HCT116 (cell line): ENCODE measurements at regions not wholly inside any gene's neighbourhood (a gene's known extent, or its start where the extent isn't known, plus 50 kb on each side); places are given as distances from the start of the nearest gene placed in this dataset.

Experiments used
- ATAC-seq: fragments of 200-7000 bp; cut with Tn5 transposase; 2 replicates; pipeline ENCODE4 v1.9.1; 2020; ENCODE audit warnings: mild to moderate bottlenecking, moderate library complexity
- BruUV-seq: library from RNA; stranded (reverse); fragments of 400-500 nt; replicated peaks from 2 replicates; lab custom pipeline; 2021; lab: Mats Ljungman, UMichigan
- CTCF ChIA-PET: fragments of 300-600 bp; sonication (Branson Sonifier 250); formaldehyde crosslinking; loops from one replicate; lab custom pipeline; 2021; ENCODE audit warnings: antibody characterized with exemption; lab: Charles Lee
- POLR2A ChIA-PET: fragments of 300-600, 350-600 bp; sonication (Branson Sonifier 250); formaldehyde crosslinking; loops from one replicate; lab custom pipeline; 2021; ENCODE audit warnings: antibody characterized with exemption; lab: Charles Lee
- RAD21 ChIA-PET, 2 experiments: fragments of 300-600 bp; sonication (Branson Sonifier 250); formaldehyde crosslinking; loops; one replicate each; lab custom pipeline; 2023; ENCODE audit warnings: low total read pairs in 2 of 2; ENCODE audit not compliant: uncharacterized antibody in 2 of 2, unreplicated experiment in 2 of 2, low non-redundant PET in 1 of 2; lab: Charles Lee
- DNase-seq: peaks from one replicate; pipeline ENCODE4 v3.0.0-alpha.2; 2010; ENCODE audit warnings: low read depth, low spot score
- H2AFZ ChIP-seq: fragments of 200-600 bp; shearing (Covaris generic), sonication (generic); 2 replicates; pipeline ENCODE4 v1.6.1; 2017; ENCODE audit warnings: low read depth, mixed run types, mixed read lengths, antibody characterized with exemption, low read length; ENCODE audit not compliant: poor library complexity, severe bottlenecking
- H3K27ac ChIP-seq: 2 replicates; pipeline ENCODE4 v1.5.1; 2012; ENCODE audit warnings: low read depth, low read length
- H3K27me3 ChIP-seq: fragments of 200-600 bp; sonication (generic); 2 replicates; pipeline ENCODE4 v1.6.1; 2016; ENCODE audit warnings: mixed run types, low read length, mixed read lengths; ENCODE audit not compliant: insufficient read depth
- H3K36me3 ChIP-seq, 2 experiments: fragments of 200-500 bp in 1 of 2; fragments of 200-600 bp in 1 of 2; sonication (Bioruptor generic) in 1 of 2; sonication (generic) in 1 of 2; 2 replicates each; pipeline versions ENCODE4 v1.5.1 to v1.6.1; 2014 to 2016; ENCODE audit warnings: low read length in 2 of 2, inconsistent platforms in 1 of 2, mixed read lengths in 1 of 2, mixed run types in 1 of 2; ENCODE audit not compliant: insufficient read depth in 2 of 2, control insufficient read depth in 1 of 2
- H3K4me1 ChIP-seq, 2 experiments: fragments of 200-600 bp in 1 of 2; sonication (generic) in 1 of 2; 2 replicates each; pipeline versions ENCODE4 v1.5.1 to v1.6.1; 2012 to 2017; ENCODE audit warnings: low read length in 2 of 2, inconsistent platforms in 1 of 2, mild to moderate bottlenecking in 1 of 2, mixed read lengths in 1 of 2, mixed run types in 1 of 2, moderate library complexity in 1 of 2; ENCODE audit not compliant: insufficient read depth in 2 of 2, control insufficient read depth in 1 of 2
- H3K4me2 ChIP-seq: fragments of 200-600 bp; sonication (generic); 2 replicates; pipeline ENCODE4 v1.6.1; 2017; ENCODE audit warnings: mixed run types, low read length, mixed read lengths
- H3K4me3 ChIP-seq, 2 experiments: fragments of 200-600 bp in 1 of 2; sonication (generic) in 1 of 2; replicated peaks in 1 of 2; 2 replicates each; pipeline ENCODE4 v1.5.1; 2011 to 2016; ENCODE audit warnings: low read length in 2 of 2, control low read depth in 1 of 2, low read depth in 1 of 2, mild to moderate bottlenecking in 1 of 2, mixed read lengths in 1 of 2, mixed run types in 1 of 2
- H3K79me2 ChIP-seq: fragments of 200-600 bp; sonication (generic); 2 replicates; pipeline ENCODE4 v1.6.1; 2017; ENCODE audit warnings: mild to moderate bottlenecking, mixed run types, low read length, moderate library complexity, mixed read lengths; ENCODE audit not compliant: insufficient read depth
- H3K9ac ChIP-seq: fragments of 200-600 bp; sonication (generic); 2 replicates; pipeline ENCODE4 v1.6.1; 2016; ENCODE audit warnings: low read length, mixed read lengths
- H3K9me2 ChIP-seq: fragments of 200-600 bp; sonication (generic), shearing (Covaris generic); 2 replicates; pipeline ENCODE4 v1.6.1; 2017; ENCODE audit warnings: mixed run types, mild to moderate bottlenecking, moderate library complexity; ENCODE audit not compliant: insufficient read depth
- H3K9me3 ChIP-seq, 2 experiments: fragments of 200-500 bp in 1 of 2; fragments of 200-600 bp in 1 of 2; sonication (Bioruptor generic) in 1 of 2; sonication (generic) in 1 of 2; 2 replicates each; pipeline ENCODE4 v1.6.1; 2014 to 2017; ENCODE audit warnings: low read length in 2 of 2, mixed read lengths in 2 of 2, inconsistent platforms in 1 of 2, low read depth in 1 of 2, mild to moderate bottlenecking in 1 of 2, mixed run types in 1 of 2, moderate library complexity in 1 of 2; ENCODE audit not compliant: control insufficient read depth in 1 of 2, insufficient read depth in 1 of 2
- H4K20me1 ChIP-seq: fragments of 200-600 bp; sonication (generic), shearing (Covaris generic); 2 replicates; pipeline ENCODE4 v1.6.1; 2017; ENCODE audit warnings: mixed run types, mild to moderate bottlenecking, moderate library complexity; ENCODE audit not compliant: insufficient read depth
- CEBPB ChIP-seq: IDR thresholded peaks from 2 replicates; pipeline ENCODE4 v1.6.1; 2012; ENCODE audit warnings: low read depth
- EGR1 ChIP-seq: IDR thresholded peaks from 2 replicates; pipeline ENCODE4 v1.6.1; 2012; ENCODE audit warnings: low read depth
- ELF1 ChIP-seq: IDR thresholded peaks from 2 replicates; pipeline ENCODE4 v1.6.1; 2012; ENCODE audit warnings: low read depth, borderline replicate concordance
- FOSL1 ChIP-seq: IDR thresholded peaks from 2 replicates; pipeline ENCODE4 v1.6.1; 2012; ENCODE audit warnings: low read depth
- JUND ChIP-seq: IDR thresholded peaks from 2 replicates; pipeline ENCODE4 v1.6.1; 2012
- POLR2A ChIP-seq: IDR thresholded peaks from 2 replicates; pipeline ENCODE4 v1.7.0; 2011; ENCODE audit warnings: borderline replicate concordance; ENCODE audit not compliant: insufficient read depth, insufficient read length; ENCODE audit errors: extremely low read depth
- POLR2AphosphoS5 ChIP-seq: IDR thresholded peaks from 2 replicates; pipeline ENCODE4 v1.6.1; 2011; ENCODE audit warnings: mild to moderate bottlenecking, low read depth, low read length, moderate library complexity
- RAD21 ChIP-seq: IDR thresholded peaks from 2 replicates; pipeline ENCODE4 v1.6.1; 2012; ENCODE audit warnings: low read depth, mild to moderate bottlenecking
- SIN3A ChIP-seq: IDR thresholded peaks from 2 replicates; pipeline ENCODE4 v1.6.1; 2012; ENCODE audit warnings: low read depth
- SP1 ChIP-seq: IDR thresholded peaks from 2 replicates; pipeline ENCODE4 v1.6.1; 2012; ENCODE audit warnings: low read depth
- SRF ChIP-seq: IDR thresholded peaks from 2 replicates; pipeline ENCODE4 v1.6.1; 2012; ENCODE audit warnings: low read depth
- TCF7L2 ChIP-seq: IDR thresholded peaks from 2 replicates; pipeline ENCODE4 v1.7.0; 2011; ENCODE audit warnings: borderline replicate concordance, inconsistent platforms; ENCODE audit not compliant: insufficient read depth, insufficient read length; ENCODE audit errors: extremely low read depth
- YY1 ChIP-seq: IDR thresholded peaks from 2 replicates; pipeline ENCODE4 v1.6.1; 2011; ENCODE audit warnings: low read length, low read depth, moderate library complexity, mild to moderate bottlenecking; ENCODE audit not compliant: insufficient replicate concordance; ENCODE audit errors: extremely low read depth
- ZFX ChIP-seq: fragments of 450-650 bp; IDR thresholded peaks from 2 replicates; pipeline ENCODE4 v1.6.1; 2017
- ZNF274 ChIP-seq: fragments of 200-500 bp; sonication (Bioruptor generic); IDR thresholded peaks from 2 replicates; pipeline ENCODE4 v1.6.1; 2014; ENCODE audit warnings: mild to moderate bottlenecking, low read depth, low read length, inconsistent platforms
- intact Hi-C: fragments of 100-400 bp; cut with micrococcal nuclease; formaldehyde crosslinking; loops from 2 replicates; pipeline ENCODE4 v1.10.0; 2022
- TF ChIP-seq, protein P1 (sequence below): IDR thresholded peaks from 2 replicates; pipeline ENCODE4 v1.6.1; 2012; ENCODE audit warnings: low read depth
- TF ChIP-seq, protein P2 (sequence below): IDR thresholded peaks from 2 replicates; pipeline ENCODE4 v1.6.1; 2011; ENCODE audit warnings: mild to moderate bottlenecking, low read length, moderate library complexity; ENCODE audit not compliant: insufficient replicate concordance; ENCODE audit errors: extremely low read depth
- TF ChIP-seq, protein P3 (sequence below): IDR thresholded peaks from 2 replicates; pipeline ENCODE4 v1.6.1; 2012

DNA sequence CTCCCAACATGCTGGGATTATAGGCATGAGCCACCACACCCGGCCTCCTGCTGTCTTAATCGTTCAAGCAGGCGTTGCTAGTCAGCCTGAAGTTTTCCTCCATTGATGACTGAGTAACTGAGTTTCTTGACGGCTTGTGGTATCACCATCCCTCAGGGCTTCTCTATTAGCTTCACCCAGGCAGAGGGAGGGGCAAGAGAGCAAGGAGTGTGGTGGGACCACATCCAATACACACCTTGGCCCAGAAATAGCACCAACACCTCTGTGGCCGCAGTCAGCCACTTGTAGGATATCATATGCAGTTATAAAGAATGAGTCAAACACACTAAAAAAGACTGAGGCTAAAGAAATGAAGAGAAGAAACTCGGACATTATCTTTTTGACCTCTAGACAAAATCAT lies 1009.4 kb upstream of the CELF4 start:
- H3K27me3 ChIP-seq, result no peaks in the 10 kb centered on the region
- no peak overlapping the region for H2AFZ ChIP-seq
- ATAC-seq (no peak), DNase-seq (no peak)
- H3K79me2 ChIP-seq, result no peaks in the 10 kb centered on the region
- H3K36me3 ChIP-seq, result no peaks in the 10 kb centered on the region
- H3K9me2 ChIP-seq, result no peaks in the 10 kb centered on the region
- no peaks in the 10 kb centered on the region for H3K4me1 ChIP-seq
- ChIA-PET CTCF (no interaction called here), RAD21 (no interaction called here), POLR2A (no interaction called here)
- no peak overlapping the region for H3K4me2 ChIP-seq
- no TSS peak for BruUV-seq
- no peak overlapping the region for H3K27ac ChIP-seq
- no peaks in the 10 kb centered on the region for H4K20me1 ChIP-seq
- no peak overlapping the region for H3K9ac ChIP-seq
- TF ChIP-seq TCF7L2 (no peak), SRF (no peak), YY1 (no peak), ZFX (no peak), SP1 (no peak), SIN3A (no peak), POLR2A (no peak), ELF1 (no peak), ZNF274 (no peak), EGR1 (no peak), CEBPB (no peak), FOSL1 (no peak), RAD21 (no peak), POLR2AphosphoS5 (no peak), JUND (no peak)
- TF ChIP-seq, protein P1, sequence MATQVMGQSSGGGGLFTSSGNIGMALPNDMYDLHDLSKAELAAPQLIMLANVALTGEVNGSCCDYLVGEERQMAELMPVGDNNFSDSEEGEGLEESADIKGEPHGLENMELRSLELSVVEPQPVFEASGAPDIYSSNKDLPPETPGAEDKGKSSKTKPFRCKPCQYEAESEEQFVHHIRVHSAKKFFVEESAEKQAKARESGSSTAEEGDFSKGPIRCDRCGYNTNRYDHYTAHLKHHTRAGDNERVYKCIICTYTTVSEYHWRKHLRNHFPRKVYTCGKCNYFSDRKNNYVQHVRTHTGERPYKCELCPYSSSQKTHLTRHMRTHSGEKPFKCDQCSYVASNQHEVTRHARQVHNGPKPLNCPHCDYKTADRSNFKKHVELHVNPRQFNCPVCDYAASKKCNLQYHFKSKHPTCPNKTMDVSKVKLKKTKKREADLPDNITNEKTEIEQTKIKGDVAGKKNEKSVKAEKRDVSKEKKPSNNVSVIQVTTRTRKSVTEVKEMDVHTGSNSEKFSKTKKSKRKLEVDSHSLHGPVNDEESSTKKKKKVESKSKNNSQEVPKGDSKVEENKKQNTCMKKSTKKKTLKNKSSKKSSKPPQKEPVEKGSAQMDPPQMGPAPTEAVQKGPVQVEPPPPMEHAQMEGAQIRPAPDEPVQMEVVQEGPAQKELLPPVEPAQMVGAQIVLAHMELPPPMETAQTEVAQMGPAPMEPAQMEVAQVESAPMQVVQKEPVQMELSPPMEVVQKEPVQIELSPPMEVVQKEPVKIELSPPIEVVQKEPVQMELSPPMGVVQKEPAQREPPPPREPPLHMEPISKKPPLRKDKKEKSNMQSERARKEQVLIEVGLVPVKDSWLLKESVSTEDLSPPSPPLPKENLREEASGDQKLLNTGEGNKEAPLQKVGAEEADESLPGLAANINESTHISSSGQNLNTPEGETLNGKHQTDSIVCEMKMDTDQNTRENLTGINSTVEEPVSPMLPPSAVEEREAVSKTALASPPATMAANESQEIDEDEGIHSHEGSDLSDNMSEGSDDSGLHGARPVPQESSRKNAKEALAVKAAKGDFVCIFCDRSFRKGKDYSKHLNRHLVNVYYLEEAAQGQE, result no peak
- TF ChIP-seq, protein P2, sequence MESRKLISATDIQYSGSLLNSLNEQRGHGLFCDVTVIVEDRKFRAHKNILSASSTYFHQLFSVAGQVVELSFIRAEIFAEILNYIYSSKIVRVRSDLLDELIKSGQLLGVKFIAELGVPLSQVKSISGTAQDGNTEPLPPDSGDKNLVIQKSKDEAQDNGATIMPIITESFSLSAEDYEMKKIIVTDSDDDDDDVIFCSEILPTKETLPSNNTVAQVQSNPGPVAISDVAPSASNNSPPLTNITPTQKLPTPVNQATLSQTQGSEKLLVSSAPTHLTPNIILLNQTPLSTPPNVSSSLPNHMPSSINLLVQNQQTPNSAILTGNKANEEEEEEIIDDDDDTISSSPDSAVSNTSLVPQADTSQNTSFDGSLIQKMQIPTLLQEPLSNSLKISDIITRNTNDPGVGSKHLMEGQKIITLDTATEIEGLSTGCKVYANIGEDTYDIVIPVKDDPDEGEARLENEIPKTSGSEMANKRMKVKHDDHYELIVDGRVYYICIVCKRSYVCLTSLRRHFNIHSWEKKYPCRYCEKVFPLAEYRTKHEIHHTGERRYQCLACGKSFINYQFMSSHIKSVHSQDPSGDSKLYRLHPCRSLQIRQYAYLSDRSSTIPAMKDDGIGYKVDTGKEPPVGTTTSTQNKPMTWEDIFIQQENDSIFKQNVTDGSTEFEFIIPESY, result no peak
- TF ChIP-seq, protein P3, sequence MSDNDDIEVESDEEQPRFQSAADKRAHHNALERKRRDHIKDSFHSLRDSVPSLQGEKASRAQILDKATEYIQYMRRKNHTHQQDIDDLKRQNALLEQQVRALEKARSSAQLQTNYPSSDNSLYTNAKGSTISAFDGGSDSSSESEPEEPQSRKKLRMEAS, result no peak
- intact Hi-C loops, result no loop called here
- H3K4me3 ChIP-seq, result no peak overlapping the region
- peaks cover 0 to 7% of the 10 kb centered on the region in 2 experiments; a peak in 2 of 4 replicates for H3K9me3 ChIP-seq
